Activated CD8-positive, alpha-beta memory T cell treated with anti-CD3 and anti-CD28 coated beads for 36 hours (primary cell): ENCODE measurements at regions not wholly inside any gene's neighbourhood (a gene's known extent, or its start where the extent isn't known, plus 50 kb on each side); places are given as distances from the start of the nearest gene placed in this dataset.

Source experiments
- CTCF ChIA-PET: fragments of 350-600 bp; sonication (Branson Sonifier 250); formaldehyde crosslinking; loops from one replicate; lab custom pipeline; 2021; ENCODE audit warnings: antibody characterized with exemption; lab: Charles Lee
- POLR2A ChIA-PET: fragments of 350-600 bp; sonication (Branson Sonifier 250); formaldehyde crosslinking; loops from one replicate; lab custom pipeline; 2021; ENCODE audit warnings: antibody characterized with exemption; lab: Charles Lee

- CTCF ChIA-PET, result no interaction called here
Observed at GRCh38 chr16:63978240-63978639, 1143.6 kb downstream of the CDH11 start.

GRCh38 chr16:63976345-63976744 lies 1145.5 kb downstream of the CDH11 start:
- ChIA-PET POLR2A (no interaction called here), CTCF (no interaction called here)

More at GRCh38 chr16:63978240-63978639, 1143.6 kb downstream of the CDH11 start:
- POLR2A ChIA-PET, result no interaction called here

DNA sequence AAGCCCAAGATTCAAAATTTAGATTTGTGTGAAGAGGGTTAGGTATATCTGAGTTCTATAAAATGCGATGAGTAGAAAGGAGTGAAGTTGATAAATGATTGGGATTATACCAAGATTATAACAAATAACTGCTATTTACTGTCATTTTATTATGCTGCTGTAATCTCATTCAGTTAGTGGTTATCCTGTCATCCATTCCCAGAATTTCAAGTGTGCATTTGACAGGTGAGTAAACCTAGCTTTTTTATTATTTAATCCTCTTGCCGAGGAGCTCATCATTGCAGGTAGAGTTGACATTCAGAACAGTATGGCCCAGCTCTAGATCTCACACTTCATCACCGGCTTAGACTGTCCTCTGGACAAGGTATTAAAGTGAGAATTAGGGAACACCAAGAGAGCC lies 1146.2 kb downstream of the CDH11 start:
- CTCF ChIA-PET, result interaction anchor here (0.7 kb wide), 1 partner anchor 34 kb away, joined by 5 read pairs; no protein-coding TSS in a partner anchor

DNA sequence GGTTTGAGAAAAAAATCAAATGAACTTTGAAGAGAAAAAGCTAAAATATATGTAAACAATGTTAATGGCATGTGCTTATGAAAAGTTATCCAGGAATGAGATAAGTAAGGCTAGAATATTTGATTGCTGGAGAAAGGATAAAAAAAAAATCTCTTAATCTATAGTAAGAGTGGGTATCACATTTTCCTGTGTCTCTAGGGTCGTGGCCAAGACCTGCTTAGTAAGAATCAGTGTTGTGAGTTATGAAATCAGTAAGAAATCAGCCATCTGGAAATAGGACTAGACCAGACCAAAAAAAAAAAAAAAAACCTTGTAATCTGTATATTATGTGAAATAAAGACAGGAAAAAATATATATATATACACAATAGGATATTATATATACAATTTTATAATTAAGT lies 1153.9 kb downstream of the CDH11 start:
- POLR2A ChIA-PET, result no interaction called here
- CTCF ChIA-PET, result no interaction called here

More for the DNA sequence above, 1146.2 kb downstream of the CDH11 start:
- POLR2A ChIA-PET, result no interaction called here

DNA sequence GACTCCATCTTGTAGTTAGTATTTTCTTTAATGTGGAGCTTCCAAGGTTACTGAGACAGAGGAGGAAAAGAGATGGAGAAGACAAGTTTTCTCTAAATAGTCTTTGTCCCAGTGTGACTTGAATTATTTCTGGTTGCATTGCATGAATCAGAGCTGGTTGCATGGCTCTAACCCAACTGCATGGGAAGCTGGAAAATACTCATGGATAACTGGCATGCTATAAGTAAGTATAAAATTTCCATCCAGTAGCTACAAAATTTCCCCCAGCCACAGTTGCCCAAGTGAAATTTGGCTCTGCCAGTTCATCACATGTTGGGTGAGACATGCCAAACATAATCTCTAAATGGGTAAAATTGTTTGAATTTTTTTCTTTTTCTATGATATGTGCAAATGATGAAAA lies 1161.5 kb downstream of the CDH11 start:
- CTCF ChIA-PET, result no interaction called here
- POLR2A ChIA-PET, result no interaction called here

DNA sequence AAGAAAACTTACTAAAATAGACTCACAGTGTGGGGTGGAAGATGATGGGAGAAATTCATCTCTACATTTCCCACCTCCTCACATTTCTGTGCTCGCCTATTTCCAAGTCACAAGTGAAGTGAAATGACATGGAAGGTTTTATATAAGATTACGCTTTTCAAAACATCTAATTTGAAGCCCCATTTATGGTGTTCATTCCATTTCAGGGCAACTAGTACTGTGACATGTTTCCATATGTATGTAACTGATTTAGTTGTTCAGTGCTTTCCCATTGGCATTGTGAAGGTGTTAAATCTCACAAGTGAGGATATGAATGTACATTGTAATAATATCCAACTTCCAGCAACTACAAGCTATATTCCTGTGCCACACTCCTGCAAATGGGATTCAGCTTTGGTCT lies 1174.8 kb downstream of the CDH11 start:
- POLR2A ChIA-PET, result no interaction called here
- CTCF ChIA-PET, result no interaction called here

GRCh38 chr16:63945806-63946205 lies 1176.1 kb downstream of the CDH11 start:
- ChIA-PET CTCF (no interaction called here), POLR2A (no interaction called here)

DNA sequence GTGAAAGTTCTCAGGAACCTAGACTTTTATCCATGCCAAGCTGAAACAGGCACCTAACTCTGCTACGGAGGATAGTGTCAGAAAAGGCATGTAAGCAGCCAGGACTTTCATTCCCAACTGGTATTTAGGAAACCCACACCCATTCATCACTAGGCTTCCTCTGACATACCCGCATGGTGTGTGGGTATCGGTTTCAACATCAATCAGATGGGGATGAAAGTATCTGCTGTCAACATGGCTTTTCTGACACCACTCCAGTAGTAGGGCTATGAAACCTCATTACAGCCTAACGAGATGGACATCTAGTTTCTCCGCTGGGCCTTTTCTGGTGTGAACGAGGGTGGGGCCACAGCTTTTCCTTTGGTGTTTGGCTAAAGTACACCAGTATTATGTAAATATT lies 1178.3 kb downstream of the CDH11 start:
- ChIA-PET POLR2A (no interaction called here), CTCF (no interaction called here)

DNA sequence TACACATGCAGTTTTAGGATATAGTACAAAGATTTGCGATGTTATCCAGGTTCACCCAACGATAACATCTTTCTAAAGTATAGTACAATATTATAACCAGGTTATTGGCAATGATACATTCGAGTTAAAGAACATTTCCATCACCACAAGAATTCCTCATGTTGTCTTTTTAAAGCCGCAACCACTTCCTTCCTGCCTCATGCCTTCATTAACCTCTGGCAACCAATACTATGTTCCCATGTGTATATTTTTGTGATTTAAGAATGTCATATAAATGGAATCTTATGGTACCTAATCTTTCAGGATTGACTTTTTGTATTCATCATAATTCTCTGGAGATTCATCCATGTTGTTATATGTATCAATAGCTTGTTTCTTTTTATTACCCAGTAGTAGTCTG lies 1183.2 kb downstream of the CDH11 start:
- POLR2A ChIA-PET, result no interaction called here
- CTCF ChIA-PET, result no interaction called here

DNA sequence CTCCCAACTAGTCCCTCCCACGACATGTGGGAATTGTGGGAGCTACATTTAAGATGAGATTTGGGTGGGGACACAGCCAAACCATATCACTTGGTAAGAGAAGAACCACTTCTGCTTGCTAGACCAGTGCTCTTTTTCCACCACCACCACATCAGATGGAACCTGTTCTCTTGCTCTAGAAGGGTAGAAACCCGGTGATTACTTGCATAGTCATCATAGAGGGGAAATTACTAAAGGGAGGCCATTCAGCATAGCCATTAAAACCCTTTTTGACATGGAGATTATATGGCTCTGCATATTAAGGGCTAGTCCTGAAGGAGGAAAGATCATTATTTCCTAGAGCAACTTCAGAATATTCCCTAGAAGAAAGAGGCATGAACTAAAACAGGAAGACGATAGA lies 1188.0 kb downstream of the CDH11 start:
- POLR2A ChIA-PET, result no interaction called here

GRCh38 chr16:63928421-63928820 lies 1193.4 kb downstream of the CDH11 start:
- POLR2A ChIA-PET, result no interaction called here
- CTCF ChIA-PET, result no interaction called here

More for the DNA sequence above, 1188.0 kb downstream of the CDH11 start:
- CTCF ChIA-PET, result no interaction called here

DNA sequence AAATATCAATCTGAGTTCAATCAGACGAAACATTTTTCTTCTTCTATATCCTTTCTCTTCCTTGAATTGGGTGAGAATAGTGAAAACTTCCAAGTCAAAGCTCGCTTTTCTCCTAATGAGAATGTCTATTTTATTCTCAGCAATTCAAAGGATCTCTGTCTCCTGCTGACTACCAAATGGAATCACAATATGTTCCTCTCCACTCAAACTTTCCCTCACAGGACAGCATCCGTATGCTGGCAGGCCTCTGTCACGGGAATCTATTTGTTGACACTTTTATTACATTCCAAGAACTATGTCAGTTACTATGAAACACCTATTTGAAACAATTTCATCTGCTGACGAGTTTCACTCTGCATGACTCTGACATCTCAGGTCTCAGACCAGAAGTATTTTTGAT lies 1196.6 kb downstream of the CDH11 start:
- ChIA-PET POLR2A (no interaction called here), CTCF (no interaction called here)

GRCh38 chr16:63922560-63922959 lies 1199.3 kb downstream of the CDH11 start:
- ChIA-PET POLR2A (no interaction called here), CTCF (no interaction called here)

DNA sequence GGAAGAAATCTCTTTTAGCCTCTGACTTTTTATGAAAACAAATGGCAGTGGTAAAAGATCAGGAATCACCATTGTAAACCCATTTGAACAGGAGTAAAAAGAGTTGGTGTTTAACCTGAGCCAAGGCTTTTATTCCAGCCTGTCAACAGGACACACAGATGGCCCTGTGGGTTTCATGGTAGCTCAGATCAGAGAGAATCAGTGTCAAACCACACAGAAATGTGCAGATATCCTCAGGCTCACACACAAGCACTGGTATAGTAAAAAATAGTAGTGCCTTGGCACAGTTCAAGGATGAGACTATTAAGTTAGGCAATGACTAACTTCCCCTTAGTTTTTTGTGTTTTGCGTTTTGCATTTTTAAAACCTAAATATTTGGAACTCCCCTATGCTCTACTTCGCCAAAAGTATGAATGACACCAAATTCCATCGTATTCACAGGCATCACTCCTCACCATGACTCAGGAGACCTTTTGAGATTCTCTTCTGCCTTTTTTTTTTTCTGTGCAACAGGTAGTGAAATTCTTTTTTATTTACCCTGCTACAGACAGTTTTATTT lies 1200.0 kb downstream of the CDH11 start:
- ChIA-PET CTCF (no interaction called here), POLR2A (no interaction called here)

- CTCF ChIA-PET, result no interaction called here
- POLR2A ChIA-PET, result no interaction called here
Observed at GRCh38 chr16:63913290-63913689, 1208.6 kb downstream of the CDH11 start.

- CTCF ChIA-PET, result no interaction called here
- POLR2A ChIA-PET, result interaction anchor here (0.6 kb wide), 1 partner anchor 910 kb away, joined by 3 read pairs; no protein-coding TSS in a partner anchor
Observed at GRCh38 chr16:63907251-63907650, 1214.6 kb downstream of the CDH11 start.

GRCh38 chr16:63904930-63905329 lies 1216.9 kb downstream of the CDH11 start:
- CTCF ChIA-PET, result no interaction called here

GRCh38 chr16:63904182-63904581 lies 1217.7 kb downstream of the CDH11 start:
- POLR2A ChIA-PET, result no interaction called here
- CTCF ChIA-PET, result no interaction called here

More at GRCh38 chr16:63904930-63905329, 1216.9 kb downstream of the CDH11 start:
- POLR2A ChIA-PET, result no interaction called here

DNA sequence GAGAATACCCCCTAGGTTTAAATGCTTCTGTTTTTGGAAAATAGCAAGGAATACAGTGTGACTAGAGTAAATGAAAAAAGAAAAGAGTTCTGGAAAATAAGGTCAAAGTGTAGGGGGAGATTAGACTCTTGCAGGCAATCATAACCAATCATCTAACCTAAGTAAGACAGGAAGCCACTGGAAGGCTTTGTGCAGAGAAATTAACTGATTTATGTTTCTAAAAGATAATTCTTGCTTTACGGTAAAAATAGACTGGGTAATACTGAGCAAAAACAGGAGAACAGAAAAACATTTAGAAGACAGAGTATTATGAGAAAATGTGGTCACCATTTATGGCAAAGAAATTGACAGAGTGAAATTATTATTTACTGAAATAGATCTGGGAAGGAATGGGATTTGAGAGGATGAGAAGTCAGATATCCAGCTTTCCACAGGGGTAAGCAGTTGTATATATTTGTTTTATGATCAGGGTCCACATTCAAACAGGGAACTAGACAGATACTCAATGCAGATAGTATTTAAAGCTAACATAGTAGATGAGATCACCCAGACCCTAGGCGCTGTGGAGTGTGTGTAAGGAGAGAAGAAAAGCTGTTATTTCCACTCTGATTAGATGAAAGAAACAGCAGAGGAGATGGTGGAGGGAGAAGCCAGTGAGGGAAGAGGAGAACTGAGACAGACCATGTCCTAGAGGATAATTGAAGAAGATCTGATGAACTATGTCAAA lies 1225.3 kb downstream of the CDH11 start:
- CTCF ChIA-PET, result no interaction called here
- POLR2A ChIA-PET, result no interaction called here

GRCh38 chr16:63890723-63891122 lies 1231.1 kb downstream of the CDH11 start:
- ChIA-PET POLR2A (no interaction called here), CTCF (no interaction called here)

DNA sequence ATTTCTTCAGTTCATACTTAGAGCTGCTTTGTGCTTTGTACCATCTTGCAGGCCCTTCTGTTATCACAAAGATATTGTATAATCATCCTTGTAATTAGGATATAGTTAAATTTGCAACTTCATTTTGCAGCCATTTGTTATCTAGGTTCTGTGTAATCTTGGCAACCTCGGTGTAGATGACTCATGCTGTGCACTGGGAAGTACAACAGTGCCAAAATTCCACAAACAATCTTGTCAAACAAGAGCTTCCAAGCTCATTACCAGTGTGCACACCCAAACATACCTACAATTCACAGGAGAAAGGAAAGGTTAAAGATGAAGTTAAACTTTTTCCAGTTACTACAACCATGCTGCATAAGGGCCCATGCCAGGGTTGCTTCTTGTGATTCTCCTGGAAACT lies 1231.8 kb downstream of the CDH11 start:
- POLR2A ChIA-PET, result no interaction called here
- CTCF ChIA-PET, result no interaction called here
